Fibroblast of villous mesenchyme (primary cell): ENCODE measurements at regions not wholly inside any gene's neighbourhood (a gene's known extent, or its start where the extent isn't known, plus 50 kb on each side); places are given as distances from the start of the nearest gene placed in this dataset.

Source experiments
- DNase-seq: peaks from one replicate; pipeline ENCODE4 v3.0.0-alpha.2; 2010; ENCODE audit warnings: low read depth
- H3K4me3 ChIP-seq: 2 replicates; pipeline ENCODE4 v1.5.1; 2011; ENCODE audit warnings: low read depth, mild to moderate bottlenecking, low read length
- CTCF ChIP-seq: IDR thresholded peaks from 2 replicates; pipeline ENCODE4 v1.5.1; 2012; ENCODE audit warnings: low read depth, mild to moderate bottlenecking, low read length; ENCODE audit not compliant: insufficient read depth

- H3K4me3 ChIP-seq: no peak overlapping the region
- no peak for DNase-seq
- TF ChIP-seq CTCF: no peak
These were observed 159.6 kb upstream of the FGGY start for GRCh38 chr1:59137276-59137615.

GRCh38 chr1:59137968-59138367 is 158.9 kb upstream of the FGGY start:
- TF ChIP-seq CTCF: no peak
- H3K4me3 ChIP-seq: no peak overlapping the region
- no peak for DNase-seq

GRCh38 chr1:59138402-59138801 is 158.5 kb upstream of the FGGY start:
- TF ChIP-seq CTCF: no peak
- no peak overlapping the region for H3K4me3 ChIP-seq
- DNase-seq: no peak

GRCh38 chr1:59139396-59139795 is 157.5 kb upstream of the FGGY start:
- TF ChIP-seq CTCF: no peak
- DNase-seq: no peak

GRCh38 chr1:59141267-59141863 is 155.5 kb upstream of the FGGY start:
- no peak for TF ChIP-seq CTCF
- no peak for DNase-seq
- no peak overlapping the region for H3K4me3 ChIP-seq

More at GRCh38 chr1:59139396-59139795, 157.5 kb upstream of the FGGY start:
- H3K4me3 ChIP-seq: no peak overlapping the region

GRCh38 chr1:59142311-59143132 is 154.4 kb upstream of the FGGY start:
- no peak overlapping the region for H3K4me3 ChIP-seq
- DNase-seq: no peak
- TF ChIP-seq CTCF: no peak
